Neutrophil (primary cell): ENCODE measurements at regions not wholly inside any gene's neighbourhood (a gene's known extent, or its start where the extent isn't known, plus 50 kb on each side); places are given as distances from the start of the nearest gene placed in this dataset.
"Not testable (repeated sequence)": the region's sequence is repeated elsewhere in the genome, so short reads cannot be mapped to it uniquely, and the experiment has no call there.

Experiments
- H3K27ac ChIP-seq: fragments of 200-600 bp; sonication (generic); 2 replicates; pipeline ENCODE4 v1.5.1; 2016; ENCODE audit warnings: mild to moderate bottlenecking, moderate library complexity
- H3K27me3 ChIP-seq: fragments of 200-600 bp; sonication (generic); 2 replicates; pipeline ENCODE4 v1.6.0; 2016; ENCODE audit warnings: mild to moderate bottlenecking
- H3K36me3 ChIP-seq: fragments of 200-600 bp; sonication (generic); 2 replicates; pipeline ENCODE4 v1.5.1; 2017
- H3K4me1 ChIP-seq, 2 experiments: fragments of 200-600 bp in 1 of 2; sonication (generic) in 1 of 2; 1 replicate in 1 of 2; 2 replicates in 1 of 2; pipeline versions ENCODE4 v1.5.1 to v1.6.1; 2013 to 2016; ENCODE audit warnings: low read depth in 1 of 2, low read length in 1 of 2, mild to moderate bottlenecking in 1 of 2, moderate library complexity in 1 of 2; ENCODE audit not compliant: control insufficient read depth in 1 of 2, insufficient read depth in 1 of 2
- H3K4me3 ChIP-seq, 2 experiments: fragments of 200-600 bp in 1 of 2; sonication (generic) in 1 of 2; 1 replicate in 1 of 2; 2 replicates in 1 of 2; pipeline ENCODE4 v1.5.1; 2013 to 2016; ENCODE audit warnings: low read depth in 1 of 2, low read length in 1 of 2, mild to moderate bottlenecking in 1 of 2, moderate library complexity in 1 of 2
- H3K9me3 ChIP-seq: fragments of 200-600 bp; sonication (generic); 2 replicates; pipeline ENCODE4 v1.5.1; 2016
- TF ChIP-seq, protein P1 (sequence below): fragments of 200-600 bp; sonication (generic); IDR thresholded peaks from 2 replicates; pipeline ENCODE4 v1.5.1; 2016; ENCODE audit warnings: antibody characterized with exemption

DNA sequence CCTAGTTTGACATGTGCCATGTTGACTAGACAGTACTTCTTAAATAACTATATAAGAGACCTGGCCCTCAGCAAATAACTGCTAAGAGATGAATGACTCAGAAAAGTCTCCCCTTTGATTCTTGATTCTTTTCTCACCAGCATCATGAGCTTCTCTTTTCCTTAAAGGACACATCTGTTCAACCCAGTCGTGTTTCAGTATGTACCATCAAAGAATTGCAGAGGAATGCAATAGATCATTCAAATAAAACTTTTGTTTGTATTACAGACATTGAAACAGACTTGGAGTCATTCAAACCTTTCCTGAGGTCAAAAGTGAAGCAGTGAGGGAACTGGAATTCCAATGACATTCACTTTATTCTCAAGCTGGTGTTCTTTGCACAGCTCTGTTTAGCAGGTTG lies 598.3 kb upstream of the GHITM start:
- Histone ChIP-seq H3K4me1 (no peaks in the 10 kb centered on the region), H3K27ac (no peak overlapping the region), H3K36me3 (no peaks in the 10 kb centered on the region), H3K27me3 (no peaks in the 10 kb centered on the region), H3K4me3 (no peak overlapping the region), H3K9me3 (no peaks in the 10 kb centered on the region)
- TF ChIP-seq, protein P1, sequence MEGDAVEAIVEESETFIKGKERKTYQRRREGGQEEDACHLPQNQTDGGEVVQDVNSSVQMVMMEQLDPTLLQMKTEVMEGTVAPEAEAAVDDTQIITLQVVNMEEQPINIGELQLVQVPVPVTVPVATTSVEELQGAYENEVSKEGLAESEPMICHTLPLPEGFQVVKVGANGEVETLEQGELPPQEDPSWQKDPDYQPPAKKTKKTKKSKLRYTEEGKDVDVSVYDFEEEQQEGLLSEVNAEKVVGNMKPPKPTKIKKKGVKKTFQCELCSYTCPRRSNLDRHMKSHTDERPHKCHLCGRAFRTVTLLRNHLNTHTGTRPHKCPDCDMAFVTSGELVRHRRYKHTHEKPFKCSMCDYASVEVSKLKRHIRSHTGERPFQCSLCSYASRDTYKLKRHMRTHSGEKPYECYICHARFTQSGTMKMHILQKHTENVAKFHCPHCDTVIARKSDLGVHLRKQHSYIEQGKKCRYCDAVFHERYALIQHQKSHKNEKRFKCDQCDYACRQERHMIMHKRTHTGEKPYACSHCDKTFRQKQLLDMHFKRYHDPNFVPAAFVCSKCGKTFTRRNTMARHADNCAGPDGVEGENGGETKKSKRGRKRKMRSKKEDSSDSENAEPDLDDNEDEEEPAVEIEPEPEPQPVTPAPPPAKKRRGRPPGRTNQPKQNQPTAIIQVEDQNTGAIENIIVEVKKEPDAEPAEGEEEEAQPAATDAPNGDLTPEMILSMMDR: no peak

DNA sequence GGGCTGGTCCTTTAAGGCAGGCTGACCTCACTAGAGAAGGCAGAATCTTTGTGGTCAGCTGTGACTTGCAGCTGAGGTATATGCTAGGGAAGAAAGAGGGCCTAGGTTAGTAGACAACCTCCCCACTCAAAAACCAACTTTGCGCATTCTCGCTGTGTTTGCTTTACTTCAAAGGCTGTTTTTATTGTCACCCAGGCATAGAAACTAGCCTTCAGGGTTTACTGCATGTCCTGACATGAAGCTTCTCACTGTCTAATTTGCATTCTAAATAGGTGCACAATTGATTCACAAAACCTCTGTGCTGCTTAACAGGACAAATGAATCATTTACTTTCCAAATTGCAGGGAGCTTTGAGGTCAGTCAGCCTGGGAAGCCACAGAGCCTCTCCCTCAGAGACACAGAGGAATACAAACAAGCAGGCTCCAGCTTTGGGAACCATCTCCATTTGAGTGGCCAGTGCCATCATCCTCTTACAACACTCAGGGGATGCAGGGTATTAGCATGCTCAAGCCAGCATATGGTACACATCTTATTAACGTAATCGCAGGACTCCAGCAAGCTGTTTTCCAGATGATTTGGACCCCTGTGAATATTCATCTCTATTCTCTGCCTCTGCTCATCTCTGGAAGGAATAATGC lies 596.4 kb upstream of the GHITM start:
- Histone ChIP-seq H3K4me1 (no peaks in the 10 kb centered on the region), H3K36me3 (no peaks in the 10 kb centered on the region), H3K4me3 (no peak overlapping the region), H3K9me3 (no peaks in the 10 kb centered on the region), H3K27ac (no peak overlapping the region), H3K27me3 (no peaks in the 10 kb centered on the region)
- TF ChIP-seq, protein P1: no peak

DNA sequence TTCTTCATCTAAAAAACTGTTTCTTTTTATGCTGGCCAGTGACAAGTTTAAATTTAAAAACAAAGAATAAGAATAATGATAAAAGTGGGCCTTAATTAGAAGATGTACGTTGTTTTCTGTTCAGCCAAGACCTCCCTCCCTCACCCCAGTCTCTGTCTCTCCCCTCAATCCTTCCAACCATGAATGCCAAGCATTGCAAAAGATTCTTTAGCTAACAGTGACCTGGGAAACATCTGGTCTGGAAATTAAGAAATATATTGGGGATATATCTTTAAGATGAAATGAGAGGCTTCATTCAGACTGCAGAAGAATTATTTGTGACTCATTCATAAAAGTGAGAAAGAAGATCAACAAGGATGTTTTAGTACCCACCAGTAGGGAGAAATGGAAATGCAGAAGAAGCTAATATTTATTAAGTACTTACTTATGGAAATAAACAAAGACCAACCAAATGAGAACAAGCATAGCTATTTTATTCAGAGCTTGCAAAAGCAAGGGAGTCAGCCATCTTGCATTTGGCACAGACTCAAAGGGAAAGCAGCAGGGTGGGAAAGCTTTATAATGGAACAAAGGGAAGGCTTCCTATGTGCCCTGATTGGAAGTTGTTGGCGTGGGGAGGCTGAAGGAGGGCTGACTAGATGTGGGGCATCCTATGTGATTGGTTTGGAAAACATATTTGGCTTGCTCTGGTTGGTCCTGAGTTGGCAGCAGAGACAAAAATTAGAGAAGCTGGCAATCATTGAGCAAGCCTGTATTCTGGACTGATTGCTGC lies 595.4 kb upstream of the GHITM start:
- TF ChIP-seq, protein P1: no peak
- H3K27ac ChIP-seq: no peak overlapping the region

DNA sequence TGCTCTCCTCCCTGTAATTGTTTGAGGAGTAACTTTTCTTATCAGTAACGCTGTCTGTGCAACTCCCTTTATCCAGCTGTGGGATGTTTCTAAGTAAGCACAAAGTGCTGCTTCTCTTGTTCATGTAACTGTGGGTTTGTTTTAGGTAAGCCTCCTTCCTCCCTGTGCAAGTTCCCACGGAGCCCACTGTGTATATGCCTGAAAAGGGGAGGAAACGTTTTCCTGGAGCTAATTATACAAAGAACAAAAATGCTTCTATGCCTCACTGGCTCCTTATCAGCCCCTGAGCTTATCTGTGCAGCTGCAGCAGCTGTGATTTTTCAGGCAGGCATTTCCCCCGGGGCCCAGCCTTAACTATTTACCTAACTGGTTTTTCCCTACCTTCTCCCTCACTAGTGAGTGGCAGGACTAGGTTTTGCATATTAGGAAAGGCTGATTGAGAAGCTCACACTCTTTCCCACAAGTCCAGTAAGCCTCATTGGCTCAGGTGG lies 593.4 kb upstream of the GHITM start:
- Histone ChIP-seq H3K4me1 (no peaks in the 10 kb centered on the region), H3K27me3 (no peaks in the 10 kb centered on the region), H3K36me3 (no peaks in the 10 kb centered on the region), H3K4me3 (no peak overlapping the region), H3K27ac (no peak overlapping the region), H3K9me3 (no peaks in the 10 kb centered on the region)
- TF ChIP-seq, protein P1: no peak

More for the DNA sequence above, 595.4 kb upstream of the GHITM start:
- no peaks in the 10 kb centered on the region for H3K9me3 ChIP-seq
- H3K36me3 ChIP-seq: no peaks in the 10 kb centered on the region
- H3K4me3 ChIP-seq: no peak overlapping the region
- H3K27me3 ChIP-seq: no peaks in the 10 kb centered on the region
- H3K4me1 ChIP-seq: no peaks in the 10 kb centered on the region

DNA sequence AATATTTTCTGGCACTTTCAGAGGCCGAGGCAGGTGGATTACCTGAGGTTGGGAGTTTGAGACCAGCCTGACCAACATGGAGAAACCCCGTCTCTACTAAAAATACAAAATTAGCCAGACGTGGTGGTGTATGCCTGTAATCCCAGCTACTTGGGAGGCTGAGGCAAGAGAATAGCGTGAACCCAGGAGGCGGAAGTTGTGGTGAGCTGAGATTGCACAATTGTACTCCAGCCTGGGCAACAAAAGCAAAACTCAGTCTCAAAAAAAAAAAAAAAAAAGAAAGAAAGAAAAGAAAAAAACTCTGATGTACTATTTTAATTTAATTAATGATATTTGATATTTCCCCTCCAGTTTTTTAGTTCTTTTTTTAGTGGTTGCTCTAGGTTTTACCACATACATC lies 588.1 kb upstream of the GHITM start:
- H3K27ac ChIP-seq, H3K27me3 ChIP-seq, H3K36me3 ChIP-seq, H3K4me3 ChIP-seq, H3K4me1 ChIP-seq, H3K9me3 ChIP-seq: not testable (repeated sequence)

DNA sequence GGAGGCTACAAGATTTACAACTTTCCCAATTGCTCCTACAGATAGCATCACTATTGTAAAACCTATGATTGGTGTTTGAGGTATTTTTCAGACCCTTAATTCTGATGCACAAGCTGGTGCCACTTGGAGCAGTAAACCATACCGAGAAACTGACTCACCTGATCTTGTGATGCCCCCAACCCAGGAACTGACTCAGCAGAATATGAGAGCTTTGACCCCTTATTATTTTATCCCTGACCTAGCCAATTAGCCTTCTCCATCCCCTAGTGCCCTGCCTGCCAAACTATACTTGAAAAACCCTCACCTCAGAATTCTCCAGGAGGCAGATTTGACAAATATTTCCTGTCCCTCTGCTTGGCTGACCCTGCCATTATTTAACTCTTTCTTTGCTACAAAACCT lies 585.9 kb upstream of the GHITM start:
- TF ChIP-seq, protein P1: no peak
- Histone ChIP-seq H3K27me3 (no peaks in the 10 kb centered on the region), H3K4me3 (no peak overlapping the region), H3K36me3 (no peaks in the 10 kb centered on the region), H3K4me1 (no peaks in the 10 kb centered on the region), H3K9me3 (no peaks in the 10 kb centered on the region), H3K27ac (no peak overlapping the region)
